Colonic mucosa (tissue), 4 donors: ENCODE measurements at regions not wholly inside any gene's neighbourhood (a gene's known extent, or its start where the extent isn't known, plus 50 kb on each side); places are given as distances from the start of the nearest gene placed in this dataset.
"Not testable (repeated sequence)": the region's sequence is repeated elsewhere in the genome, so short reads cannot be mapped to it uniquely, and the experiment has no call there.

ENCODE experiments used
- DNase-seq: peaks from one replicate; pipeline ENCODE4 v3.0.0-alpha.2; 2020
- H3K27ac ChIP-seq: fragments of 200-600 bp; one replicate; pipeline ENCODE4 v1.8.0; 2021
- H3K27me3 ChIP-seq: fragments of 200-600 bp; one replicate; pipeline ENCODE4 v1.8.0; 2021
- H3K36me3 ChIP-seq: fragments of 200-600 bp; one replicate; pipeline ENCODE4 v1.8.0; 2021
- H3K4me1 ChIP-seq: fragments of 200-600 bp; one replicate; pipeline ENCODE4 v1.8.0; 2021; ENCODE audit warnings: mild to moderate bottlenecking
- H3K4me3 ChIP-seq: fragments of 200-600 bp; one replicate; pipeline ENCODE4 v1.8.0; 2021
- H3K9ac ChIP-seq, 2 donors: one replicate each; pipeline ENCODE4 v1.7.0; 2013; ENCODE audit warnings: control low read depth in 2 of 2, low read depth in 2 of 2, low read length in 2 of 2
- H3K9me3 ChIP-seq: fragments of 200-600 bp; one replicate; pipeline ENCODE4 v1.8.0; 2021
- intact Hi-C: fragments of 100-400 bp; cut with DNase I; formaldehyde crosslinking; loops from one replicate; pipeline ENCODE4 v1.14.1; 2022
- TF ChIP-seq, protein P1 (sequence below): fragments of 200-600 bp; IDR thresholded peaks from one replicate; pipeline ENCODE4 v1.8.0; 2022; ENCODE audit warnings: antibody characterized with exemption, mild to moderate bottlenecking
- donor health status: healthy.
- donor health status: DM: no; HTN: no; CAD: no.
- donor health status: DM: no; HTN: no; CAD: no.

- H3K9me3 ChIP-seq, result no peaks in the 10 kb centered on the region
- H3K4me1 ChIP-seq, result no peaks in the 10 kb centered on the region
- intact Hi-C loops, result no loop called here
- H3K9ac ChIP-seq, result no peak overlapping the region
- no peak overlapping the region for H3K27ac ChIP-seq
- TF ChIP-seq, protein P1, sequence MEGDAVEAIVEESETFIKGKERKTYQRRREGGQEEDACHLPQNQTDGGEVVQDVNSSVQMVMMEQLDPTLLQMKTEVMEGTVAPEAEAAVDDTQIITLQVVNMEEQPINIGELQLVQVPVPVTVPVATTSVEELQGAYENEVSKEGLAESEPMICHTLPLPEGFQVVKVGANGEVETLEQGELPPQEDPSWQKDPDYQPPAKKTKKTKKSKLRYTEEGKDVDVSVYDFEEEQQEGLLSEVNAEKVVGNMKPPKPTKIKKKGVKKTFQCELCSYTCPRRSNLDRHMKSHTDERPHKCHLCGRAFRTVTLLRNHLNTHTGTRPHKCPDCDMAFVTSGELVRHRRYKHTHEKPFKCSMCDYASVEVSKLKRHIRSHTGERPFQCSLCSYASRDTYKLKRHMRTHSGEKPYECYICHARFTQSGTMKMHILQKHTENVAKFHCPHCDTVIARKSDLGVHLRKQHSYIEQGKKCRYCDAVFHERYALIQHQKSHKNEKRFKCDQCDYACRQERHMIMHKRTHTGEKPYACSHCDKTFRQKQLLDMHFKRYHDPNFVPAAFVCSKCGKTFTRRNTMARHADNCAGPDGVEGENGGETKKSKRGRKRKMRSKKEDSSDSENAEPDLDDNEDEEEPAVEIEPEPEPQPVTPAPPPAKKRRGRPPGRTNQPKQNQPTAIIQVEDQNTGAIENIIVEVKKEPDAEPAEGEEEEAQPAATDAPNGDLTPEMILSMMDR, result no peak
- H3K27me3 ChIP-seq, result no peaks in the 10 kb centered on the region
- H3K4me3 ChIP-seq, result no peak overlapping the region
- no peaks in the 10 kb centered on the region for H3K36me3 ChIP-seq
- DNase-seq, result no peak
Measured at GRCh38 chr2:105510761-105511528, 112.1 kb upstream of the FHL2 start.

DNA sequence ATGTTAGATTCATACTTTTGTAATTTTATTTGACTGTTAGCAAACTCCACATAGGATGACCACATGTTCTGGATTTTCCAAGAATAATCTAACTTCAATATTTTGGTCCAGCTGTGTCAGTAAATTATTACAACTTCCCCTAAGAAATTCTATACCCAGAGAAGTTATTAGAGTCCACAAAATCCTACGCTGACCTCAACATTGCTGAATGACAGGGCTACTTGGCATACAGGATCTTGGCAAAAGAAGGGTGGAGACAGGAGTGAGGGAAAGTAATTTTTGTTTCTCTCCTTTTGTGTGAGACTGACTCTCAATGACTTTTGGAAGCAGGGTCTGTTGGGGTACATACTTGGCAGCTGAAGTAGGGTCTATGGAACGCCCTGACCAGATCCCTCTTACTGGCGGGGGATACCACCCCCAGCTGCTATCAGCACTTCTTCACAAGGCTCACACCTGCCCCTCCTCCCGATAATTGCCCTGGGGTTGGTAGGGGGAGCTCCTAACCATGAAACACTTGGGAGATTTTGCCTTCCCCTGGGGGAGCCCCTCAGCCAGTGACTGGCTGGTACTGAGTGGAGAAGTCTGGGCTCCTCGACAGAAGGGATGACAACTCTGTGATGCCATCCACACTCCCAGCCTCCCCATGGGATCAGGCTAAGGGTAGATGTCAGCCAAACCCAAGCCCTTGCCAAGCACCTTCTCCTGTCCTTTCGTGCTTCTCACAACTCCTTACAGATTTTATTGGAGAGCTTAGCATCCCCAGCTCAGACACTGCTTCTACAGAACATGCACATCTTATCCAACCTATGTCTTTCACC, 110.6 kb upstream of the FHL2 start:
- TF ChIP-seq, protein P1, result no peak
- Histone ChIP-seq H3K27ac (no peak overlapping the region), H3K4me1 (no peaks in the 10 kb centered on the region), H3K9me3 (no peaks in the 10 kb centered on the region), H3K27me3 (no peaks in the 10 kb centered on the region), H3K36me3 (no peaks in the 10 kb centered on the region), H3K9ac (no peak overlapping the region), H3K4me3 (no peak overlapping the region)
- intact Hi-C loops, result no loop called here
- no peak for DNase-seq

DNA sequence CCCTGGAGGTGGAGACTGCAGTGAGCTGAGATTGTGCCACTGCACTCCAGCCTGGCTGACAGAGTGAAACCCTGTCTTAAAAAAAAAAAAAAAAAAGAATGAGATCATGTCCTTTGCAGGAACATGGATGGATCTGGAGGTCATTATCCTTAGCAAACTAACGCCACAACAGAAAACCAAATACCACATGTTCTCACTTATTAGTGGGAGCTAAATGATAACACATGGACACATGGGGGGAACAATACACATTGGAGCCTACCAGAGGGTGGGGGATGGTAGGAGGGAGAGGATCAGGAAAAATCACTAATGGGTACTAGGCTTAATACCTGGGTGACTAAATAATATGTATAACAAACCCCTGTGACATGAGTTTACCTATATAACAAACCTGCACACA, 108.0 kb upstream of the FHL2 start:
- H3K9ac ChIP-seq, intact Hi-C loops, H3K27me3 ChIP-seq, H3K4me1 ChIP-seq, H3K27ac ChIP-seq, H3K4me3 ChIP-seq, DNase-seq, H3K9me3 ChIP-seq, H3K36me3 ChIP-seq: not testable (repeated sequence)

DNA sequence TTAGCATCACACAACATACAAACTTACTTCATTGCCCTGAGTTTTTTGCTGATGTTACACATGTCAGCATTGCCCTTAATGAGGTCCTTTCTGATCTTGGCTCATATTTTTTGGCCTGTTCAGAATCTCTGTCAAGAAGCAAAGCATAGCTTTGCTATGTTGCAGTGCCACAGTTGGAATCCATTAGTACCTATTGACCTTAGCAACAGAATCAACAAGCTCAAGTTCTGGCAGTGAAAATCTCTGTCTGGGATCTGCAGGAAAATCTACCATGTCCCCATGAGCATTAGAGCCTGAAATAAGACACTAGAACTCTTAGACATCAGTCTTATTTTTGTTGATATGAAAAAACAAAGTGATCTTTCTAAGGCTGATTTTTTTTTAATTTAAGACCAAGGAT, 105.6 kb upstream of the FHL2 start:
- Histone ChIP-seq H3K9ac (no peak overlapping the region), H3K27me3 (no peaks in the 10 kb centered on the region), H3K27ac (no peak overlapping the region), H3K9me3 (no peaks in the 10 kb centered on the region), H3K36me3 (no peaks in the 10 kb centered on the region), H3K4me3 (no peak overlapping the region), H3K4me1 (no peaks in the 10 kb centered on the region)
- no peak for DNase-seq
- TF ChIP-seq, protein P1, result no peak
- intact Hi-C loops, result no loop called here

GRCh38 chr2:105502625-105503334, 103.9 kb upstream of the FHL2 start:
- Histone ChIP-seq H3K27me3 (no peaks in the 10 kb centered on the region), H3K9me3 (no peaks in the 10 kb centered on the region), H3K4me1 (no peaks in the 10 kb centered on the region), H3K9ac (no peak overlapping the region), H3K36me3 (no peaks in the 10 kb centered on the region), H3K4me3 (no peak overlapping the region), H3K27ac (no peak overlapping the region)
- TF ChIP-seq, protein P1, result no peak
- no peak for DNase-seq
- intact Hi-C loops, result no loop called here
